NCI-H1417 treated with DMSO at 0.1 percent for 48 hours (cell line): ENCODE measurements at regions not wholly inside any gene's neighbourhood (a gene's known extent, or its start where the extent isn't known, plus 50 kb on each side); places are given as distances from the start of the nearest gene placed in this dataset.
"Not testable (repeated sequence)": the region's sequence is repeated elsewhere in the genome, so short reads cannot be mapped to it uniquely, and the experiment has no call there.

Source experiments
- DNase-seq: peaks from one replicate; lab custom pipeline; 2025; lab: John Stamatoyannopoulos, UW

DNA sequence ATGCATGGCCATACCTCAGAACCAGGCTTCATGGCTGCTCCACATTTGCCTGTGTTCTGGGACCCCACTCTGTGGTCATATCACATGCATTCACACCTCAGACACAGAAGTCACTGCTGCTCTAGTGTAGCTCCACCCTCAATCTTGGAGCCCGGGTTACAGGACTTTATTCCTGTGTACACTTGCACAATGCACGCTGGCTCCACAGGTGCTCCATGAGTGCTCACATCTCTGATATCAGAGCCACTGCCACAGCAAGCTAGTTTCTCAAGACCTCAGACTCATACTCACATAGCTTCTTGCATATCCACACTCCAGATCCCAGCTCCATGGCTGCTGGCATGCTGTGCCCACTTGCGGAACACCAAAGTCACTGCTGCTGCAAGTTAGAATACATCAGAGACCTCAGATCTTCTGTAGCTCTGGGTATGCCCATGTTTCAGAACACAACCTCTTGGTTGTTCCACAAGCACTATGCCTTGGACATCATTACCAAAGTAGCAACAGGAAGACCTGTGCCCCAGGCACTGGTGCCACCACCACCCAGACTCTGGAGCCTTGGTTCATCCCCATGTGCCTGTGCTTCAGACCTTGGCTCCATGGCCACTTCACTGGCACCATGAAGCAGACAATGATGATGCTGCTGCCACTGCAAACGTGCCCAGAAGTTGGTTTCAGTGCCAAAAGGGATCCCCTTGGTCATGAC, 269.5 kb upstream of the PCDH20 start:
- DNase-seq: no peak

DNA sequence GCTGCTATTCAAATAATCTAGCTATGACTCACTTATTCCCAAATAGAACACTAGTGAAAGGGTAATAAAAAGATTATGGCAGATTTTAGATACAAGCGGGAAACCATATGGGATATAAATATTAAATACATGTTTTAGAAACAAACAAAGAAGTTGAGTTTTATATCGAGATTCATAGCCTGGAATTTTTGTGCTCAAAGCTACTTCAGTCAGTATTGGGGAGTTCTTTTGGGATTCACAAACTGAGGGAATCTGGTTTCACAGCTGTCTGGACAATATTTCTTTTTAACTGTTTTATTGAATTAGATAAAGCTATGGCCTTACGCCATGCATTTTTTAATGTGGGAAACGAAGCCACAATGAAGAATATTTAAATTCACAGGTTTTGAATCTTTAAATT, 257.1 kb upstream of the PCDH20 start:
- no peak for DNase-seq

DNA sequence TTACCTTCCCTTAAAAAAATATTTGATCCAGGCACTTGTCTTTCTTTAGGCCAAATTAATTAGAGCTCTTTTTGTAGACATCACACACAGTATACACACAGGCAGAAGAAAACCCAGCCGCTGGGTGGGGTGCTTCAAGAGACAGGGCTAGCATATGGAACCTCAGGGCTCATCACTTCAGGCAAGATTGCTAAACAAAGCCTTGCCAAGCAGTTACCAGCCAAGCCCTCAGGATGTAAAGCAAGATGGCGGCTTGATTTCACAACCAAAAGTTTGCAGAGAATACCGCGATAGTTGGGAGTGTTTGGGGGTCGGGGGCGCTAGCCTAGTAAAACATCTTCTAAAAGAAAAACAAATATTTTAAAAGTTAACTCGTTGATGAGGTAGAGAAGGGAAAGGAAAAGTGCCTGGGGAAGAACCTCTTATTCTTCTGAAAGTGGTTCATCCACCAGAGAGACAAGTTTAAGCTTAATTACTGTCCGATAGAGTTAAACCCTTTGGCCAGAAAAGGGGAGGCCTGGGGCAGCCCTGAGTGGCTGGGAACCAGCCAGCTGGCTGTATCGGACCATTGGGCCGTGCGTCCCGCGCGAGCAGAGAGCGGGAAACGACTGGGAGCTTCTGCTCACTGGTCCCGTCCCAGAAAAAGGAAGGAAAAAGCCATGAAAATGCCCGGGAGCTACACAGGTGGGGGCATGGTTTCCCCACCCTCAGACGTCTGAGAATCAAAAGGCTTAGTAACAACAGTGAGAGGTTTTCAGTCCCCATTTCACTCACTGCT, 254.9 kb upstream of the PCDH20 start:
- no peak for DNase-seq

DNA sequence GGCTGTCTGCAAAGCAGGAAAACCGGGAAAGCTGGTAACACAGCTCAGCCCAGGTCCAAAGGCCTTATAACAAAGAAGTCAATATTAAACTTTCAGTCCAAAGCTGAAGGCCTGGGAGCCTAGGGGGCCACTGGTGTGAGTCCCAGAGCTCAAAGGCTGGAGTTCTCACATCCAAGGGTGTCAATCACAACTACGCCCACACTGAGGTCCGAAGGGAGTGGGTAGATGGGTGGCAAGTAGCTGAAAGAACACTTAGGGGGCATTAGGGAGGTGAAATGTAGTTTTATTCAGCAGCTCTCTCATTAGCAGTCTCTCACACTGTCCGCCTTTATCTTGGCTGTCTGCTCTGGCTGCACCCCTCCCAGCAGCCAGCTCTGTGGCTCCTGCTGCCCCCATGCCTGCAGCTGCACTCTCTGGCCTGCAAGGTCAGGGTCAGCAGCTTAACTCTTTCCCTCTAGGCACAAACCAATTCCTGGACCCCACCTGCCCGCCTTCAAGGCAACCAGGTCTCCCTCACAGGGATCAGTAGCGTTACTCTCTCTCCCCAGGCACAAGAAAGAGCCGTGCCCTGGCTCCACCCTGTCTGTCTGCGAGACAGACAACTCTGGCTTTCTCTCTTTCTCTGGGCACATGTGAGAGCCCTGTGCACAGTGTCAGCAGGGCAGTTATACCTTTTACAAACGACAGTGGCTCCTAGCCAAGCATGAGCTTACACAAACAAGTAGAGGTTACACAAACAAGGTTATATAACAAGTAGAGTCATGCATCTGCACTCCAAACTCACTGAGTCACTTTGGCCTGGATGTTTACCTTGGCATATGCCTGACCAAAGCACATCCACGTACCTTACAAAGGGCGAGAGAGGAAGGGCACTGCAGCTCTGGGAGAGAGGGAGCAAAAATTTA, 249.4 kb upstream of the PCDH20 start:
- no peak for DNase-seq

DNA sequence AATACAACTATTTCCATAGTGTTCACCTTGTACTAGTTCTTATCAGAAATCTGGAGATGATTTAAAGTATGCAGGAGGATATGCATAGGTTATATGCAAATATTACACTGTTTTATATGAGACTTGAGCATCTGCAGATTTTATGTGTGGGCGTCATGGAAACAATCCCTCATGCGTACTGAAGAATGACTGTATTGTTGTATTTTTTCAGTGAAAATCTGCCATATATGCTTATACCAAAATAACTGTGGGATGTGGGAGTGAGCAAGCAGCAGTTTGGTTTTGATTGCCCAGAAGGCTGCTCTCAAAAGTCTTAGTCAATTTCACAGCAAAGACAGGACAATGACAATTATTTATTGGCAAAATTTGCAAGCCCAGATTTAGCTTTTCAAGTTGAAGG, 238.8 kb upstream of the PCDH20 start:
- no peak for DNase-seq

DNA sequence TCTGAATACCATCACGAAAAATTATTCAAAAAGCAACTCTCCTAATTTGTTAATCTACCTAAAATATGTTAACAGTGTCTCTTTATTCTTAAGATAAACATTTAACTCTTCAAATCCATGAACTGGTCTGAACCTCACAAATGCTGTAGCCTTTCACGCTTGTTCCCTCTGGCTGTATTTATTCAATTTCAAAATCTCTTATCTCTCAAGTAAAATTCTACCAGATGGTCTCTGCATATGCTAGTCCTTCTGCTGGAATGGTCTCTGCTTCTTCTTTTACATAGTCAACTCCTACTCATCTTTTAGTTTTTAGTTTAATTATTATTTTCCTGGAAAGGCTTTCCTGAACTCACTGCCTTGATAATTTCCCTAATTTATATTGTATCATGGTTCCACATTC, 232.9 kb upstream of the PCDH20 start:
- DNase-seq: no peak

DNA sequence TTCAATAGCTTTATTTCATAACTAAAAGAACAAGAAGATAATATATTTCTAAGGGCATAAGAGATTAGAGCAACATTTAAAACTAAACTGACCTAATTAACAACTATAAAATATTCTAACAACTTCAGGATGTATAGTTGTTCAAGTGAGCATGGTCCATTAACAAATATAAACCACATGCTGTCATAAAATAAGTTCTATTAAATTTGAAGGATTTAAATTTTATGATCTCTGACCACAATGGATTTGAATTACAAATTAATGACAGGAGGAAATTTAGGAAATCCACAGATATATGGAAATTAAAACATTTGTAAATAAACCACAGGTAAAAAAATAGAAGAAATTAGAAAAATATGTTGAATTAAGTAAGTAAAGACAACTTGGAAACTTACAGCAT, 196.5 kb upstream of the PCDH20 start:
- DNase-seq: no peak

DNA sequence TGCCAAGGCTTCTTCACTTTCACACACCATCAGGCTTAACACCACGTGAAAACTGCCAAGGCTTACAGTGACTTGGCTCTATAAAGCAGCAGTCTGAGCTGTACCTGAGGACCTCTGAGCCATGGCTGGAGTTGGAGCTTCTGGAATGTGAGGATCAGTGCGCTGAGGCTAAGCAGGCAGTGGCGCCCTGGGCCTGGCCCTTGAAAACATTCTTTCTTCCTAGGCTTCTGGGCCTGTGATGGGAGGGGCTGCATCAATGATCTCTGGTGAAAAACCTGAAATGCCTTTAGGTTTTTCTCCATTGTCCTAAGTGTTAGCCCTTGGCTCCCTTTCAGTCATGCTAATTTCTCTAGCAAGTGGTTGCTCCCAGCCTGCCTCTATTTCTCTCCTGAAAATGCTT, 192.5 kb upstream of the PCDH20 start:
- DNase-seq: no peak

DNA sequence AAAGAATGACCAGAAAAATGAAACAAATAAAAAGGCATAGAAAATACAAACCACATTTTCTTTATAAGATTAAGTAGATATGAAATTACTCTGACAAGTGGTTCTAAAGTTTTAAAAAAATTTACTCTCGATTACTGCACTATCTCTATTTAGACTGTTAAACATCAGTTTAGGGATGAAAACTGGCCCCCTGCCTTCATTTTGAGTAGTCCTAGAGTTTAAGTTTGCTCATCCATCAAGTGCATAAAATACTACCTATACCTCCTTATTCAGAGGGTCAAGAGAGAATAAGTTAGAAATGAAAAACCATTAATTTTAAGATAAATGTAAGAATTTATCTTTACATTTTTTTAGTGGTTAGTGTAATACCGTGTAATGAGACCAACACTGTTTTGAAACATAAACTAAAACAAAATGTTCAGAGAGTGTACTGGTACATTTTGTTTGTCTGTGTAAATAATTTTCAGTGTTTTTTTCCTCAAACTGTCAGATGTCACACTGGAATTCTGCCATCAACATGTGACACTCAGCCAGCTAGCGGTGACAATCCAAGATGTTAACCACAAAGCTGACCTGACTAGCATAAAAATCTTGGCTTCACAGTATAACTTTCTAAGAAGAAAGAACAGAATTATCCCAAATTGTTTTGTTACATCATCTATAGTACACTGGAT, 184.8 kb upstream of the PCDH20 start:
- DNase-seq: no peak

DNA sequence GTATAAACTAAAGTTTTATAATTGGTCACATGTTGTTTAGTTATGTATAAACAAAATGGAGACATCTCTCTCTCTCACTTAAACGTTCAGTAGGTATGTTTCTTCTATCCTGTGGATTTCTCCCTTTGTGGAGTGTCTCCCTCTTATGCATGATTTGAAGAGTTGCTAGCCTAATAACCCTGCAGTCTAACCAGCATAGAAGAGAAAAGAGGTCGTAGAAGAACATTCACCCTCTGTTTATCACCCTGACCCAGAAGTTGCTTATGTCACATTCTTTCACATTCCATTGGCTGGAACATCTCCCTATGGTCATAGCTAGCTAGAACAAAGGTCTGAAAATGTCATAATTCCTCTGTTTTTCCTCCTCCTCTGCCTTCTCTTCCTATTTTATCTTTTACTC, 176.8 kb upstream of the PCDH20 start:
- DNase-seq: no peak

DNA sequence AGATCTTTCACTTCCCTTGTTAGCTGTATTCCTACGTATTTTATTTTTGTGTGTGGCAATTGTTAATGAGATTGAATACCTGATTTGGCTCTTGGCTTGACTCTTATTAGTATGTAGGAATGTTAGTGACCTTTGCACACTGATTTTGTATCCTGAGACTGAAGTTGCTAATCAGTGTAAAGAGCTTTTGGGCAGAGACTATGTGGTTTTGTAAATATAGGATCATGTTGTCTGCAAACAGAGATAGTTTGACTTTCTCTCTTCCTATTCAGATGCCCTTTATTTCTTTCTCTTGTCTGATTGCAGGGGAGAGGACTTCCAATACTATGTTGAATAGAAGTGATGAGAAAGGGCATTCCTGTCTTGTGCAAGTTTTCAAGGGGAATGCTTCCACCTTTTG, 160.3 kb upstream of the PCDH20 start:
- DNase-seq: no peak

DNA sequence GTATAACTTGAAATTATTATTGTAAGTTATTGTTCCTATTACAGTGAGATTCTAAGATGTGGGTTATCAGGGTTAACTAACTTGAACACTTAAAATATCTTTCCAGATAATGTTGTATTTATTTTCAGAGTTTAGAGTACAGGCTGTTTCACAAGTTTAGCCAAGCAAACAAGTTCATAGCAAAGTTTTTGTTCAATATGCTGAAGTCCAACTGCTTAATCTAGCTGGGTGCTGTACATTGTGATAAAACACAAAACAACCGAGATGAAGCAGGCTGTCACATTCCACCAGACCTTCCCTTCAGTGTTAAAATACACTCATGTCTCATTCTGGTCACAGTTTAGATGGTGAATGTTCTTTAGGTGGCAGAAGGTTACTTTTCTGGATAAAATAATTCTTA, 148.0 kb upstream of the PCDH20 start:
- no peak for DNase-seq

DNA sequence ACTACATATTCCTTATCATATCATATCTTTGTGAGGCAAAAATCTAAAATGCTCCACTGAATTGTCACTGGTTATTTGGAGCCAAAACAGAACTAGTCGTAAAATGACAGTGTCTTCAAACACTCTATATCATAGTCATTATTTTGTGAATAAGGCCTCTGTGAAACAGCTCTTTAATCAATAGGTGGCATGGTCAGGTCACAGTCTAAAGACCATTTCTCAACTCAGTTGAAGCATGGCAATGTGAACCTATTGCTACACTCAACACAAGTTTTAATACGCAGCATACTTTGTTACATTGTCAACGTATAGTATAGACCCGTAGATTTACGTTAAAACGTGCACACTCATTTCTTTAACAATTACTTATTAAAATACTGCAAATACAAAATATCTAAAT, 131.3 kb upstream of the PCDH20 start:
- DNase-seq: no peak

DNA sequence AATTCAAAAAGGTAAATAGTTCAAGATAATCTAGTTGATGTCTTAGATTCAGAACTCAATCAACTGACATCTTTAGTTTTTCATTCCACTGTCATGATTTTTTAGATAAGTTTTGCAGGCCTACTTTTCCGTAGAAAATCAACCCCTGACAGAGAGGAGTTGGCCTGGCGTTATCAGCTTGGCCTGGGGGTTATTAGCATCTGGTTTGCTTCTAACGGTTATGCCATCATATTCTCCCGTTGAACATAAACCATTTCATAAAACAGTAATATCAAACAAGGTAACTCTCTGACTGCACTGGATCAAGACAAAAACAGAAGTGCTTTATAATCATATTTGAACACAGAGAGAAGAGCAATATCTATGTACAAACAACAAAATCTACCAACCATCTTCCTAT, 130.8 kb upstream of the PCDH20 start:
- DNase-seq: no peak

DNA sequence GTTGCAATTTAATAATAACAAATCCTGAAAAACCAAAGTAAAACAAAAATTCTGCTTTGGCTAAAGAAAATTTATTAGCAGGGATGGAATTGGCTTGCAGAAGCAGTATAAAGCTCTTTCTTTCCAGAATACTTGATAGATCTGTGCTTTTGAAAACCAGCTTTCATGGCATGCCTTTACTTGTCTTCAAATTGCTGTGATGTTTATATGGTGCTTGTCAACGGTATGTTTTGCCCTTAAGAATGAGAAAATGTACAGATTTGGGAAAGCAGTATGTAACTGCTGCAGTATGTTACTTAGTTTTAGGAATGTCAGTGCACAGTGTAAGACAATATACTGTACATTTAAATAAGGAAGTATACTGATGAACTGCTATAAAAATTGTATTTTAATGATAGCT, 120.8 kb upstream of the PCDH20 start:
- no peak for DNase-seq

DNA sequence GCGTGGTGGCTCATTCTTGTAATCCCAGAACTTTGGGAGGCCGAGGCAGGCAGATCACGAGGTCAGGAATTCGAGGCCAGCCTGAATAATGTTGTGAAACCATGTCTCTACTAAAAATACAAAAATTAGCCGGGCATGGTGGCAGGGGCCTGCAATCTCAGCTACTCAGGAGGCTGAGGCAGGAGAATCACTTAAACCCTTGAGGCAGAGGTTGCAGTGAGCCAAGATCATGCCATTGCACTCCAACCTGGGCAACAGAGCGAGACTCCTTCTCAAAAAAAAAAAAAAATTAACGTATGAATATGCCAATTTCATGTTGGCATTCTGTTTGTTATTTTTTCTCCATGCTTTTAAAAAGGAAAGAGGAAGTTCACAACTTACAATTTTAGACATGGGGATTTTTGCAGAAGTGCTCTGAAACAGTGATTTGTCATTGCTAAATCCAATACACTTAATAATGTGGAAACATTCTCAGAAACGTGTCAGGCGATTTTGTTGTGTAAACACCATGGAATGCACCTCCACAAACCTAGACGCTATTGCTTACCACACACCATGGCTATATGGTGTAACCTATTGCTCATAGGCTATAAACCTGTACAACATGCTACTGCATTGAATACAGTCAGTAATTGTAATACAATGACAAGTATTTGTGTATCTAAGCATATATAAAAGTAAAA, 115.9 kb upstream of the PCDH20 start:
- DNase-seq: no peak

DNA sequence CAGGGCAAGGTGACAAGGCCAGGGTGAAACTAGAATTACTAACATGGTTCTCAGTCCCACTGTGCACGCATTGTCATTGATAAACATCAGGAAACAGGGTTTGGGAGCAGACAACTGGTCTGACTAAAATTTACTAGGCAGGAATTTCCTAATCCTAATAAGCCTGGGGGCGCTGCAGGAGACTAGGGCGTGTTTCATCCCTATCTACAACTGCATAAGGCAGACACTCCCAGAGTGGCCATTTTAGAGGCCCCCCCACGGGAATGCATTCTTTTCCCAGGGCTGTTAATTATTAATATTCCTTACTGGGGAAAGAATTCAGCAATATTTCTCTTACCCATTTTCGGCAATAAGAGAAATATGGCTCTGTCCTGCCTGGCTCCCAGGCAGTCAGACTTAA, 103.6 kb upstream of the PCDH20 start:
- not testable (repeated sequence) for DNase-seq

DNA sequence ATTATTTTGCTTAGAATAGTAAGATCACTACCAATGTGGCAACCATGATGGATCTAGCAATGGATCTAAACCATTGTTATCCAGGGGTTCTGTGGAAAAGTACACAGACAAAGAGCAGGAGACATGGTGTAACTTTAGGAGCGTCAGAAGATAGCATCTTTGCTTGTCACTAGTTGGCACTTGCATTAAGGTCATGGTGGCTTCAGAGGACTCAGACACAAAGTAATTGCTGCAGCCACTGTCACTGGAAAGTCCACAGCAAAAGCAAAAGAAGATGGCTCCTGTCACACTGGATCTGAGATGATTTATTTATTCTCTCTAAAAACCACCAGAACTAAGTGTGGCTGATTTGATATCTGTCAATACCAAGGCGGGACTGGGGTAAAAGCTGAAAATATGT, 93.3 kb upstream of the PCDH20 start:
- DNase-seq: no peak

DNA sequence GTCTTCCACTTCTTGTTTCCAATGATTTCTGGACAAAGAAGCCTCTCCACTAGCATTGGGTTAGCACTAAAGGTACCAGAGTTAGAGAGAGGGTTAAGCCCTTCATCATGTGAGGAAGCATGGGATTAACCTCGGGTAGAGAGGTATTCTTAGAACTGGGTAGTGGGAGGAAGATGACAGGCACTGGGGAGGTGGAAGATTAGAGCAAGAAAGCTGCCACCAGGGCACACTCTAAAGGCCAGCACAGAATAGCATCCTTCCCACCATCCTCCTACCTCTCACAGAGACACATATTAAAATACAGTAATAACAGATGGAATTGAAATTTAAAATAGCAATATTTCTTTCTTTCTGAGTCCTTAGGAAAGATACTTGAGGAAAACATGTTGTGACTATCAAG, 84.5 kb upstream of the PCDH20 start:
- DNase-seq: no peak

DNA sequence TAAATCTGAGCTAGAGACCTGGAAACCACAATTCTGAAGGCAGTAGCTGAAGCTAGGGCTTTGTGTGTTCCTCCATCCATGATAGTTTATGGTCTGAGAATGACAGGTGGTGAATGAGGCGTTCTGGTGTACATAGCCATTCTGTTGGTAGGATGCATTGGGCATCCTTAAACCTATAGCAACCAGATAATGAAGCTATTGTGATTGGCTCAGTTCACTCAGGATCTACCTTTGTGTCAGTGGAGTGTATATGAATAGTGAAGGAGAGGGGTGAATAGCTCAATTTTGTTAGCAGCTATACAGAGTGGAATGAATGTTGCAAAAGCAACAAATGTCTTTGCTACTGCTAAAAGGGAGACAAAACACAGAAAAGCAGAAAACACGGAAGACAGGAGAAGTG, 80.0 kb upstream of the PCDH20 start:
- no peak for DNase-seq

DNA sequence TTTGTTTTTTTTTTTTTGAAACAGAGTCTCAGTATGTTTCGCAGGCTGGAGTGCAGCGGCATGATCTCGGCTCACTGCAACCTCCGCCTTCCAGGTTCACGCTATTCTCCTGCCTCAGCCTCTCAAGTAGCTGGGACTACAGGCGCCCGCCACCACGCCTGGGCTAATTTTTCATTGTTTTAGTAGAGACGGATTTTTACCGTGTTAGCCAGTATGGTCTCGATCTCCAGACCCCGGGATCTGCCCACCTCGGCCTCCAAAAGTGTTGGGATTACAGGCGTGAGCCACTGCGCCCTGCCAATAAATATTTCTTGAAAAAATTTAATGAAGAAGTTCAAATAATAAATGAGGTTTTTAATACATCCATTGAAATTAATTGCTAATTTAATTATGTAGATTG, 77.9 kb upstream of the PCDH20 start:
- not testable (repeated sequence) for DNase-seq

DNA sequence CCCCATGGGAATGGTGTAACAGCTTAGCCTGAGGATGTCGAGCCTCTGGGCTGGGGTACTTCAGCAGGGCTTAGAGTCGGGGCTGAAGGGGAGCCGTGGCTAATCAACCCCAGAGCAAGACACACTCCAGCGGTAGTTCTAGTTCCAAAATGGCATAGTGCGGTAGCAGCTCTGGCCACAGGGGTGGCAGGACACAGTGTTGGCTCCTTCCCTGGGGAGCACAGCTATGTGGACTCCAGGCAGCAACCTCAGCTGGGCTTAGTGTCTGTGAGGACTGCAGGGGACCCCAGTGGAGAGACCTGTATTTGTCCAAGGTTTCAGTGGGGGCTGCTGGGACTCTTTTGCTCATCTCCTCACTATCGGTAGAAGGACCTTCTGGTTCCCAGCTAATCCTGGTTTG, 70.8 kb upstream of the PCDH20 start:
- DNase-seq: no peak
